ENCODE measurements at regions not wholly inside any gene's neighbourhood (a gene's known extent, or its start where the extent isn't known, plus 50 kb on each side); places are given as distances from the start of the nearest gene placed in this dataset.

DNA sequence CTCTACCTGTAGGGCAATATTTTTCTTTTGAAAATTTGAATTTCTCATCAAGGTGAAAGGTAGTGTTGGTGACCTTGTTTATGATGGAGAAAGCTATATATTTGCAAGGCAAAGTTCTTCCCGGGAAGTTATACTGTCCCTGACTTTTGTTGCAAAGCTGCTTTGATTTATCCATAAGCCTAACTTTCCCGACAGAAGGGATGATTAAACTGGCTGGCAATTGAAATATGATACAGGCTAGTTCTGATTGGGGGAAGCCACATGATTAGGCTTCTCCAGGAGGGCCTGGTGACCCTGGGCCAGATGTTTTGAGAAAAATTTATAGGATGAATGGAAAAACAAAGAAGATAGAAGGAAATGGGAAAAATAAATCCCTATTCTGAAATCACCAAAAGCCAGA, 215.5 kb downstream of the ACTR3B start:
- no peak overlapping the region for H3K9ac ChIP-seq (ENCODE audit: low read depth, low read length, poor library complexity)
- H4K91ac ChIP-seq (ENCODE audit: low read depth, low read length, poor library complexity): no peak overlapping the region
- no peaks in the 10 kb centered on the region for H3K4me1 ChIP-seq (ENCODE audit: control insufficient read depth in 2 of 2, insufficient read depth in 1 of 2, low read depth in 1 of 2, low read length in 2 of 2)
- H2BK15ac ChIP-seq (ENCODE audit: low read length): no peak overlapping the region
- no peaks in the 10 kb centered on the region for H3K27me3 ChIP-seq (ENCODE audit: control insufficient read depth in 3 of 3, insufficient read depth in 3 of 3, low read depth in 1 of 3, low read length in 3 of 3)
- H3K18ac ChIP-seq (ENCODE audit: low read length): no peak overlapping the region
- no peak overlapping the region for H3K4ac ChIP-seq (ENCODE audit: low read length)
- H2BK12ac ChIP-seq (ENCODE audit: low read length): no peak overlapping the region
- no peak overlapping the region for H2AK5ac ChIP-seq (ENCODE audit: low read depth, low read length)
- DNase-seq (ENCODE audit: low spot score): no peak
- no peak overlapping the region for H3K14ac ChIP-seq (ENCODE audit: low read length)
- no peaks in the 10 kb centered on the region for H3K36me3 ChIP-seq (replicated peaks in 1 of 2; ENCODE audit: control insufficient read depth in 2 of 2, insufficient read depth in 2 of 2, low read length in 2 of 2)
- H3K9me3 ChIP-seq (replicated peaks in 1 of 2; ENCODE audit: control insufficient read depth in 2 of 2, insufficient read depth in 1 of 2, low read depth in 1 of 2, low read length in 2 of 2): peaks cover 4 to 7% of the 10 kb centered on the region in 2 donors
- H3K23ac ChIP-seq (ENCODE audit: low read depth, low read length, poor library complexity): no peak overlapping the region
- H3K27ac ChIP-seq (replicated peaks; ENCODE audit: low read length): no peak overlapping the region
- no peaks in the 10 kb centered on the region for H3K79me1 ChIP-seq (ENCODE audit: low read depth, low read length)
- no CpG with 5 or more reads among the region's 2 CpGs for WGBS, 2 donors (ENCODE audit: extremely low coverage in 2 of 2, insufficient read length in 2 of 2, insufficient replicate concordance in 1 of 2)
- H2BK120ac ChIP-seq (ENCODE audit: low read depth, low read length): no peak overlapping the region
- H2BK5ac ChIP-seq (ENCODE audit: low read length): no peak overlapping the region
- no peak overlapping the region for H3K4me3 ChIP-seq (ENCODE audit: low read length in 2 of 2)
- H3K4me2 ChIP-seq (ENCODE audit: insufficient read depth, low read length, poor library complexity, severe bottlenecking): no peak overlapping the region
- H4K8ac ChIP-seq (ENCODE audit: low read depth, low read length): no peak overlapping the region
- H2AFZ ChIP-seq (ENCODE audit: low read length): no peak overlapping the region

DNA sequence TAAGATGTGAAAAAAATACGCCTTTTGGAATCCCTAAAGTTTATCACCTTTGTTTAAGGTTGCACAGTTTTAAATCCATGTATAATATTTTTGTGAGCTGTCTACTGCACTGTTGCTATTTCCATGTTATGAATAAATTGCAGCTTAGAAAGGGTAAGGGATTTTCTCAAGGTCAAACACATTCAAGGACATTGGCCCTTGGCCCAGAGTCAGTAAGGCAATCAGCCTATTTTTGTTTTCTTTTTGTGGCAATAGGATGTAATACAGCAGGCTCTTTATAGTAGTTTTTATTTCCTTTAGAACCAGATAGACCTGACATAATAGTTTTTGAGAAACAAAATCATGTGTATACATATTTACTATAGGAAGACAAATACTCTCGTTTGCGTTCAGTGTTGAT, 219.8 kb downstream of the ACTR3B start:
- Histone ChIP-seq H3K4me2 (ENCODE audit: insufficient read depth, low read length, poor library complexity, severe bottlenecking) (no peak overlapping the region), H4K91ac (ENCODE audit: low read depth, low read length, poor library complexity) (no peak overlapping the region), H2BK15ac (ENCODE audit: low read length) (no peak overlapping the region), H3K4ac (ENCODE audit: low read length) (no peak overlapping the region), H2AFZ (ENCODE audit: low read length) (no peak overlapping the region), H3K27ac (replicated peaks; ENCODE audit: low read length) (no peak overlapping the region), H2BK120ac (ENCODE audit: low read depth, low read length) (no peak overlapping the region), H3K36me3 (replicated peaks in 1 of 2; ENCODE audit: control insufficient read depth in 2 of 2, insufficient read depth in 2 of 2, low read length in 2 of 2) (no peaks in the 10 kb centered on the region), H3K9ac (ENCODE audit: low read depth, low read length, poor library complexity) (no peak overlapping the region), H3K27me3 (ENCODE audit: control insufficient read depth in 3 of 3, insufficient read depth in 3 of 3, low read depth in 1 of 3, low read length in 3 of 3) (no peaks in the 10 kb centered on the region), H3K4me3 (ENCODE audit: low read length in 2 of 2) (no peak overlapping the region), H3K14ac (ENCODE audit: low read length) (no peak overlapping the region), H3K9me3 (replicated peaks in 1 of 2; ENCODE audit: control insufficient read depth in 2 of 2, insufficient read depth in 1 of 2, low read depth in 1 of 2, low read length in 2 of 2) (no peaks in the 10 kb centered on the region), H2BK12ac (ENCODE audit: low read length) (no peak overlapping the region), H3K4me1 (ENCODE audit: control insufficient read depth in 2 of 2, insufficient read depth in 1 of 2, low read depth in 1 of 2, low read length in 2 of 2) (no peaks in the 10 kb centered on the region), H4K8ac (ENCODE audit: low read depth, low read length) (no peak overlapping the region), H2AK5ac (ENCODE audit: low read depth, low read length) (no peak overlapping the region), H3K23ac (ENCODE audit: low read depth, low read length, poor library complexity) (no peak overlapping the region), H2BK5ac (ENCODE audit: low read length) (no peak overlapping the region), H3K79me1 (ENCODE audit: low read depth, low read length) (no peaks in the 10 kb centered on the region), H3K18ac (ENCODE audit: low read length) (no peak overlapping the region)
- no peak for DNase-seq (ENCODE audit: low spot score)
- WGBS, 2 donors (ENCODE audit: extremely low coverage in 2 of 2, insufficient read length in 2 of 2, insufficient replicate concordance in 1 of 2): no CpG with 5 or more reads among the region's 3 CpGs

DNA sequence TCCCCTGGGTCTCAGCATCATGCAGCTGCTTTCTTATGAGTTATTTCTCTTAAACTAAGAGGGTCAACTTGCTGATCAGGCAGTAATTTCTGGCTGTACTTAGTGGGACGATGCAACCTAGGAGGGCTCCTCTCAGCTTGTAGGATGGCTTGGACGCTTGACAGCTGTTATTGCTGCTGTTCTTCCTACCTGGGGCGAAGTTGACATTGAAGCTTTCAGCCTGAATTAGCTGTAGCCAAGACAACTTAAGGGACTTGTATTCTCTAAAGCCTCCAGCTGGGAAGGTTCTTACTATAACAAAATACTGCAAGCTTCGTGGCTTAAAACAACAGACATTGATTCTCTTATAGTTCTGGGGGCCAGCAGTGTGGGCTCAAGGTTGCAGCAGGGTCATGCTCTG, 224.9 kb downstream of the ACTR3B start:
- Histone ChIP-seq H3K4ac (ENCODE audit: low read length) (no peak overlapping the region), H3K4me2 (ENCODE audit: insufficient read depth, low read length, poor library complexity, severe bottlenecking) (no peak overlapping the region), H3K27ac (replicated peaks; ENCODE audit: low read length) (no peak overlapping the region), H3K27me3 (ENCODE audit: control insufficient read depth in 3 of 3, insufficient read depth in 3 of 3, low read depth in 1 of 3, low read length in 3 of 3) (no peaks in the 10 kb centered on the region), H2BK120ac (ENCODE audit: low read depth, low read length) (no peak overlapping the region), H2AFZ (ENCODE audit: low read length) (peak overlapping the region; percentile 36), H3K9ac (ENCODE audit: low read depth, low read length, poor library complexity) (no peak overlapping the region), H3K36me3 (replicated peaks in 1 of 2; ENCODE audit: control insufficient read depth in 2 of 2, insufficient read depth in 2 of 2, low read length in 2 of 2) (no peaks in the 10 kb centered on the region), H2BK15ac (ENCODE audit: low read length) (peak overlapping the region; percentile 35), H2BK5ac (ENCODE audit: low read length) (no peak overlapping the region), H3K14ac (ENCODE audit: low read length) (no peak overlapping the region), H3K4me3 (ENCODE audit: low read length in 2 of 2) (no peak overlapping the region), H3K79me1 (ENCODE audit: low read depth, low read length) (no peaks in the 10 kb centered on the region), H3K4me1 (ENCODE audit: control insufficient read depth in 2 of 2, insufficient read depth in 1 of 2, low read depth in 1 of 2, low read length in 2 of 2) (peaks cover 5 to 12% of the 10 kb centered on the region in 2 donors), H2AK5ac (ENCODE audit: low read depth, low read length) (no peak overlapping the region), H3K9me3 (replicated peaks in 1 of 2; ENCODE audit: control insufficient read depth in 2 of 2, insufficient read depth in 1 of 2, low read depth in 1 of 2, low read length in 2 of 2) (peaks cover 0 to 3% of the 10 kb centered on the region in 2 donors), H4K91ac (ENCODE audit: low read depth, low read length, poor library complexity) (no peak overlapping the region), H4K8ac (ENCODE audit: low read depth, low read length) (no peak overlapping the region), H2BK12ac (ENCODE audit: low read length) (no peak overlapping the region), H3K23ac (ENCODE audit: low read depth, low read length, poor library complexity) (no peak overlapping the region), H3K18ac (ENCODE audit: low read length) (peak overlapping the region; percentile 52)
- no peak for DNase-seq (ENCODE audit: low spot score)
- no CpG with 5 or more reads among the region's 4 CpGs for WGBS, 2 donors (ENCODE audit: extremely low coverage in 2 of 2, insufficient read length in 2 of 2, insufficient replicate concordance in 1 of 2)

DNA sequence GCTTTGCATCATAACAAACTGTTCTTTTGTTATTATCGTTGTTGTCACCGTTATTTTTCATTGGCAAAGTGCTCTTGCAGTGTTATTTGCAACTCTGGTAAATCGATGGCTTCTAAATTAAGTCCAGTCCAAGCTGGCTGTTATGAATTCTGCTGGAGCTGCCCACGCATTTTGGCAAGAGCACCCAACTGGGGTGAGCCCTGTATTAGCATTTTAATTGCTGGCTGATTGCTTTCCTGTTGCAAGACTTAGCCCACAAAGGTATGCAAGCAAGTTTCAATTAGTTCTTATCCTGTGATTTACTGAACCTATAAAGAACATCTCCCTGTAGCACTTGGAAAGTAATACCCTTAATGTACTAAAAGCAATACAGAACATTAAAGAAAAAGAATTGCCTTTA, 226.8 kb downstream of the ACTR3B start:
- no CpG with 5 or more reads among the region's 4 CpGs for WGBS, 2 donors (ENCODE audit: extremely low coverage in 2 of 2, insufficient read length in 2 of 2, insufficient replicate concordance in 1 of 2)
- no peak overlapping the region for H3K4me2 ChIP-seq (ENCODE audit: insufficient read depth, low read length, poor library complexity, severe bottlenecking)
- H3K9me3 ChIP-seq (replicated peaks in 1 of 2; ENCODE audit: control insufficient read depth in 2 of 2, insufficient read depth in 1 of 2, low read depth in 1 of 2, low read length in 2 of 2): peaks cover 0 to 10% of the 10 kb centered on the region in 2 donors
- H3K23ac ChIP-seq (ENCODE audit: low read depth, low read length, poor library complexity): no peak overlapping the region
- no peak overlapping the region for H3K18ac ChIP-seq (ENCODE audit: low read length)
- H3K36me3 ChIP-seq (replicated peaks in 1 of 2; ENCODE audit: control insufficient read depth in 2 of 2, insufficient read depth in 2 of 2, low read length in 2 of 2): no peaks in the 10 kb centered on the region
- H4K8ac ChIP-seq (ENCODE audit: low read depth, low read length): no peak overlapping the region
- no peak overlapping the region for H3K27ac ChIP-seq (replicated peaks; ENCODE audit: low read length)
- no peak overlapping the region for H2BK120ac ChIP-seq (ENCODE audit: low read depth, low read length)
- no peak overlapping the region for H3K4me3 ChIP-seq (ENCODE audit: low read length in 2 of 2)
- H2BK15ac ChIP-seq (ENCODE audit: low read length): no peak overlapping the region
- H3K4ac ChIP-seq (ENCODE audit: low read length): no peak overlapping the region
- H4K91ac ChIP-seq (ENCODE audit: low read depth, low read length, poor library complexity): no peak overlapping the region
- no peak overlapping the region for H3K14ac ChIP-seq (ENCODE audit: low read length)
- H2AK5ac ChIP-seq (ENCODE audit: low read depth, low read length): no peak overlapping the region
- H3K4me1 ChIP-seq (ENCODE audit: control insufficient read depth in 2 of 2, insufficient read depth in 1 of 2, low read depth in 1 of 2, low read length in 2 of 2): peaks cover 5 to 24% of the 10 kb centered on the region in 2 donors
- H2AFZ ChIP-seq (ENCODE audit: low read length): no peak overlapping the region
- no peaks in the 10 kb centered on the region for H3K79me1 ChIP-seq (ENCODE audit: low read depth, low read length)
- H2BK12ac ChIP-seq (ENCODE audit: low read length): no peak overlapping the region
- no peak overlapping the region for H2BK5ac ChIP-seq (ENCODE audit: low read length)
- DNase-seq (ENCODE audit: low spot score): no peak
- no peaks in the 10 kb centered on the region for H3K27me3 ChIP-seq (ENCODE audit: control insufficient read depth in 3 of 3, insufficient read depth in 3 of 3, low read depth in 1 of 3, low read length in 3 of 3)
- H3K9ac ChIP-seq (ENCODE audit: low read depth, low read length, poor library complexity): no peak overlapping the region

Data from neuronal stem cell (in vitro differentiated cells).